Urinary bladder (tissue), 3 donors: ENCODE measurements at regions not wholly inside any gene's neighbourhood (a gene's known extent, or its start where the extent isn't known, plus 50 kb on each side); places are given as distances from the start of the nearest gene placed in this dataset.
"Not testable (repeated sequence)": the region's sequence is repeated elsewhere in the genome, so short reads cannot be mapped to it uniquely, and the experiment has no call there.

ENCODE experiments used
- DNase-seq: peaks from one replicate; pipeline ENCODE4 v3.0.0-alpha.2; 2015; ENCODE audit errors: extremely low spot score
- H3K27ac ChIP-seq: one replicate; pipeline ENCODE4 v1.5.1; 2013; ENCODE audit warnings: low read depth, mild to moderate bottlenecking, moderate library complexity
- H3K36me3 ChIP-seq: one replicate; pipeline ENCODE4 v1.6.1; 2013; ENCODE audit warnings: mild to moderate bottlenecking, moderate library complexity; ENCODE audit not compliant: insufficient read depth
- H3K4me1 ChIP-seq: one replicate; pipeline ENCODE4 v1.6.1; 2013; ENCODE audit warnings: mild to moderate bottlenecking, moderate library complexity; ENCODE audit not compliant: insufficient read depth
- H3K4me3 ChIP-seq: one replicate; pipeline ENCODE4 v1.5.1; 2013; ENCODE audit warnings: low read depth, low read length
- WGBS: extraction: QIAGEN DNeasy Blood & Tissue Kit; methylation state at CpG from one replicate; pipeline ENCODE4 v1.1.7; 2013; 5-methylcytosine and 5-hydroxymethylcytosine counted together
- donor health status: healthy with polysubstance abuse.
- donor health status: healthy.

DNA sequence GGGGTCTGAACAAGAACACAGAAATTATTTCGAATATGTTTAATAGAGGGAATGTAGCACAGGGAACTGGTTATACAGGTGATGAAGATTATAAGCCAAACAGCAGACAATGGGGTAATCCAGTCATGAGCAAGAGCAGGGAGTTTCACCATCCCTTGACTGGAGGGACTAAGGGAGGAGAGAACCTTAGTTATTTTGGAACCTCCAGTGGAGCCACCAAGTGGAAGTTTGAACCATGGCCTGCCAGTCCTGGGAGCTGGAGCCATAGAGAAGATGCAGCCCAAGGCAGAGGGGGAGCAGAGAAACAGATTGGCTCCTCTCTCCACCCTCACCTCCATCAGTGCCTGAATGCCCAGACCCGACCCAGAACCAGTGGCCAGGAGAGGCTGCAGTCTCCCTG, 264.6 kb upstream of the RASGEF1B start:
- no peak overlapping the region for H3K4me3 ChIP-seq
- H3K36me3 ChIP-seq = no peaks in the 10 kb centered on the region
- whole genome bisulfite sequencing = 93% methylated on average over 2 of the region's 2 CpGs
- no peak for DNase-seq
- no peaks in the 10 kb centered on the region for H3K4me1 ChIP-seq
- no peak overlapping the region for H3K27ac ChIP-seq

GRCh38 chr4:81732980-81733379, 261.3 kb upstream of the RASGEF1B start:
- DNase-seq = no peak
- Histone ChIP-seq H3K4me3 (no peak overlapping the region), H3K36me3 (no peaks in the 10 kb centered on the region), H3K27ac (no peak overlapping the region), H3K4me1 (no peaks in the 10 kb centered on the region)
- WGBS = 93% methylated on average over 1 of the region's 1 CpG

GRCh38 chr4:81724925-81725329, 253.2 kb upstream of the RASGEF1B start:
- no peak for DNase-seq
- 79% methylated on average over 2 of the region's 2 CpGs for WGBS
- H3K4me1 ChIP-seq = no peaks in the 10 kb centered on the region
- H3K4me3 ChIP-seq = no peak overlapping the region
- no peaks in the 10 kb centered on the region for H3K36me3 ChIP-seq
- H3K27ac ChIP-seq = no peak overlapping the region

DNA sequence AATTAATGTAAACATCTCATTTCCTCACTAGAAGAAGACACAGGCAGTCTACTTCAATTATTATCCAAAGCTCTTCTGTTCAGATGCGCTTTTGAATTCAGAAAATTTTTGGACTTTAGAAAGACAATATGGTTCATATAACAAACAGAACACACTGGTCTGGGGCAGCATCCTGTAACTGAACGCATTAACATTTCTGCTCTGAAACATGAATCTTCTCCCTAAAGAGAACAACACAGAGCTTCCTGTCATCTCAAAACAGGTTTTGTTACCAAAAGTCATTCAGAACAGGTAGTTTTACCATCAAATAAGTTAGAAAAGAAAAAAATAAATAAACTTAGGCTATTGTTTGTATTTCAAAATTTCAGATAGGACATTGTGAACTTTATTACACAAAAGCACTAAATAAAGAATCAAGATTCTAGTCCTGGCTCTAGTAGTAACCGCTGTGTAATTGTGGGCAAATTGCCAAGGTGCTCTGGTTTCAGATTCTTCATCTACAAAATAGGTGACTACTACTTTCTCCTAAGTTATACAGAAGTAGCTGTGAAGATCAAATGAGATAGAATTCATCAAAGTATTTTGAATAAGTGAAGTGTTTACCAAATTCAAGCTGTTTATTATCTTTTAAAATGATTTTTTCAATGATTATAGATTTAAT, 252.3 kb upstream of the RASGEF1B start:
- WGBS = 36% methylated on average over 3 of the region's 3 CpGs

DNA sequence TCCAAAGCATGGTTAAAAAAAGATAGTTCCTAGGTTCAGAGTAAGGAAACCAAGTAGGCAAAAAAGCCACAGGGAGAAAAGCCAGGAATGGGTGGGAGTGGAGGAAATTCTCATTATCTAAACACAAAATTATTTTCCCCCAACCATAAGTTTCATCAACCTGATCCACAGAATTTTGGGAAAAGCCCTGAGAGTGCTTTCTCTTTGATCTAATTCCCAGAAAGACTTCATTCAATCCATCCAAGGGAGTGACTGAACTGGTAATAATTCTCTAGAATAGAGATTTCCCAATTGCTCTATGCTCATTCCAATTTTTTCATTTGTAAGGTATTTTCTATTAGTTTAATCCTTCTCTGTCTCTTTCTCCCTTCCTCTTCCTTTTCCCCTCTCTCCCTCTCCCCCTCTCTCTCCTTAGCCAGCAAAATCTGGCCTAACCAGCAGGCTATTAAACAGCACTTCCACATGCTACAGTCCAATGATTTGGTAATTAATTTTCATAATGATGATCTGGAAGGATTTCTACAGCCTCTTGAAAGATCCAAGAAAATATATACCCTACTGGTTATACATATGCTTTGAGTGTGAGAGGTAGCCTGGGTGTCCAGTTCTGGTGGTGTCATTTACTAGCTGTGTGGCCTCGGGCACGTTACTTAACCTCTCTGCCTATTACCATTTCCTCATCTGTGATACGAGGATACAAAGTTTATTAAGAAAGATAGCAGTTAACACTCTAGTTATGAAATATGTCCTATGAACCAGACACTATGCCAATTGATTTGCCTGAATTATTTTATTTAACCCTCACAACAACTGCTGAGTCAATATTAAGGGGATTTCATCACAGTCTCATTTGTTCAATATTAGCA, 251.5 kb upstream of the RASGEF1B start:
- 79% methylated on average over 3 of the region's 3 CpGs for WGBS
- no peak for DNase-seq

More for the DNA sequence above, 252.3 kb upstream of the RASGEF1B start:
- Histone ChIP-seq H3K4me1 (no peaks in the 10 kb centered on the region), H3K27ac (no peak overlapping the region), H3K4me3 (no peak overlapping the region), H3K36me3 (no peaks in the 10 kb centered on the region)
- DNase-seq = no peak

DNA sequence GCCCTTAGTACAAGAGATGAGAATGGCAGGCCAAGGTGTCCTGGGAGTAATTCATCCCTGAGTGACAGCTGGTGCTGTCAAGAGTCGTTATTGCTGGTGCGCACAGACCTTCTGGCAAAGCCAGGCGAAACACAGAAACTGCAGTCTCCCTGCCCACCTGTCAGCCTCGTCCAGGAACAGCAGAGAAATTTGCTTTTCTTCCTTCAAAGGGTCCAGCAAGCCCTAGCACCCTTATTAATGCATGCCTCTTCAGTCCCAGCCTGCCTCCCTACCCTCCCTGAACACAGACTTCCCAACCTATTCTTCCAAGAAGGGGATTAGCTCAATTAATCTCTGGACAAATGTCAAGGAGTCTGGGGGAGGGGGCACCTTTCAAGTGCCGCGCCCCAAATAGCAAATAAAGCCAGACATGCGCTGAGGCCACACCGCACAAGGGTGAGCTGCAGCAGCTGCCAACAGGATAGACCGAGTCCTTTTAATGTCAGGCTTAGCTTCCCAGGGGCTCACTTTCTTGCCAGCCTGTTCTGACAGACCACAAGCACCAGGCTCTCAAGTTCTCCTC, 250.7 kb upstream of the RASGEF1B start:
- H3K27ac ChIP-seq = no peak overlapping the region
- no peaks in the 10 kb centered on the region for H3K36me3 ChIP-seq
- no peak overlapping the region for H3K4me3 ChIP-seq
- WGBS = 46% methylated on average over 9 of the region's 9 CpGs
- DNase-seq = no peak
- no peaks in the 10 kb centered on the region for H3K4me1 ChIP-seq

More for the DNA sequence above, 251.5 kb upstream of the RASGEF1B start:
- no peak overlapping the region for H3K4me3 ChIP-seq
- H3K4me1 ChIP-seq = no peaks in the 10 kb centered on the region
- no peak overlapping the region for H3K27ac ChIP-seq
- H3K36me3 ChIP-seq = no peaks in the 10 kb centered on the region

- no peak for DNase-seq
- 74% methylated on average over 5 of the region's 5 CpGs for WGBS
- Histone ChIP-seq H3K27ac (no peak overlapping the region), H3K4me3 (no peak overlapping the region), H3K36me3 (no peaks in the 10 kb centered on the region), H3K4me1 (no peaks in the 10 kb centered on the region)
Measured at GRCh38 chr4:81715757-81716156, 244.1 kb upstream of the RASGEF1B start.

DNA sequence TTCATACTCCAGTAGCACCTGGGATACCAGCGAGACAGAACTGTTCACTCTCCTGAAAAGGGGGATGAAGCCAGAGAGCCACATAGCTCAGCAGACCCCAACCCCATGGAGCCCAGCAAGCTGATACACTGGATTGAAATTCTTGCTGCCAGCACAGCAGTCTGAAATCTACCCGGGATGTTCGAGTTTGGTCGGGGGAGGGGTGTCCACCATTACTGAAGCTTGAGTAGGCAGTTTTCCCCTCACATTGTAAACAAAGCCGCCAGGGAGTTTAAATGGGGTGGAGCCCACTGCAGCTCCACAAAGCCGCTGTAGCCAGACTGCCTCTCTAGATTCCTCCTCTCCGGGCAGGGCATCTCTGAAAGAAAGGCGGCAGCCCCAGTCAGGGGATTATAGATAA, 243.7 kb upstream of the RASGEF1B start:
- H3K27ac ChIP-seq, H3K4me3 ChIP-seq, DNase-seq, H3K4me1 ChIP-seq, H3K36me3 ChIP-seq: not testable (repeated sequence)
- WGBS = 28% methylated on average over 8 of the region's 8 CpGs

DNA sequence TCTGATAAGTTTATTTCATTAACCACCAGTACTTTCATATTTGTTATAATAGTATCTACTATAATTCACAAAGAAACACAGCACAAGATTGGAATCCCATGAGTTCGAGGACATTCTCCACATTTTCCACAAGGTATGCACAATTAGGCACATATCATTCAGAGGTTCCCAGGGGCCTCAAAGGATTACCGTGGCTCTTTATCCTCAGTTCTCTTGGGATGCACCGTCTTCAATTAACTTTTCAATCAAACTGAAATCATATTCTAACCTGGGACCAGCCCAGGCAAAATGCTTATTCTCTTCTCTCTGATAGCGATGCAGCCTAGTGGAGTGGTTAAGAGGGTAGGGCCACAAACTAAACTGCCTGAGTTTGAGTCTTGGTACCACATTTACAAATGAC, 242.6 kb upstream of the RASGEF1B start:
- H3K4me3 ChIP-seq = no peak overlapping the region
- WGBS = 91% methylated on average over 4 of the region's 4 CpGs
- H3K36me3 ChIP-seq = no peaks in the 10 kb centered on the region
- no peak overlapping the region for H3K27ac ChIP-seq
- no peaks in the 10 kb centered on the region for H3K4me1 ChIP-seq
- DNase-seq = no peak

DNA sequence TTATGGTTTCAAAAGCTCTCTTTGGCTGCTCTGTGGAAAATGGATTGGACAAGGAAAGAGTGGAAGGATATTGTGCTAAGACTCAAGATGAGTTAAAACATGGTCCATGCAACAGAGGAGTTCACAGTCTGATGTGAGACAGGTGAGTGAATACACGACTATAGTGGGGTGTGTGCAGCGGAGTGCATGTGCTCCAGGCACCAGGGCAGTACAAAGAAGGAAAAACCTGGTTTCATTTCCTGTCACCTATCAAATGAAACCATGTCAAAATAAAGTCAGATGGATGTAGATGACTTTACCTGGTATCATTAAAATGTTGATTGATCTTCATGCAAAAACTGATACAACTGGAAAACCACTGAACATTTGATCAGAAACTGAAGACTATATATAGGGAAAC, 241.0 kb upstream of the RASGEF1B start:
- DNase-seq = no peak
- H3K4me3 ChIP-seq = no peak overlapping the region
- WGBS = 89% methylated on average over 2 of the region's 2 CpGs
- no peak overlapping the region for H3K27ac ChIP-seq
- no peaks in the 10 kb centered on the region for H3K4me1 ChIP-seq
- no peaks in the 10 kb centered on the region for H3K36me3 ChIP-seq

DNA sequence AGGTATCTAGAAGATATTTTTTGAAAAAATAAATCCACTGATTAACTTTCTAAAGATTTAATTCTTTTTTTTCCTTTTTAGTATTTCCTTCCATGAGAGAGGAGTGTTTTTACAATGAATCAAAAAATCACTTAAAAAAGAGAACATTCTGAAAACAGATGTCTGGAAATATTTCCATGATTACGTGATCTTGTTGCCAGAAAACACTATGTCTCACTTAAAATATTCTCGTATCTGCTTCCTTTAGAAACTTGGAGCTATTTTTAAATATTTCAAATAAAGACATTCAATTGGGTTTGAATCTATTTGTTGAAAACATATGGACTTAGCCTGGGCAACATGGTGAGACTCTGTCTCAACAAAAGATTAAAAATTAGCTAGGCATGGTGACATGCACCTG, 232.8 kb upstream of the RASGEF1B start:
- DNase-seq = no peak
- no peaks in the 10 kb centered on the region for H3K36me3 ChIP-seq
- WGBS = 55% methylated on average over 2 of the region's 2 CpGs
- H3K27ac ChIP-seq = no peak overlapping the region
- H3K4me3 ChIP-seq = no peak overlapping the region
- no peaks in the 10 kb centered on the region for H3K4me1 ChIP-seq

GRCh38 chr4:81700189-81700588, 228.5 kb upstream of the RASGEF1B start:
- Histone ChIP-seq H3K27ac (no peak overlapping the region), H3K36me3 (no peaks in the 10 kb centered on the region), H3K4me1 (no peaks in the 10 kb centered on the region), H3K4me3 (no peak overlapping the region)
- WGBS = 75% methylated on average over 4 of the region's 4 CpGs
- DNase-seq = no peak

DNA sequence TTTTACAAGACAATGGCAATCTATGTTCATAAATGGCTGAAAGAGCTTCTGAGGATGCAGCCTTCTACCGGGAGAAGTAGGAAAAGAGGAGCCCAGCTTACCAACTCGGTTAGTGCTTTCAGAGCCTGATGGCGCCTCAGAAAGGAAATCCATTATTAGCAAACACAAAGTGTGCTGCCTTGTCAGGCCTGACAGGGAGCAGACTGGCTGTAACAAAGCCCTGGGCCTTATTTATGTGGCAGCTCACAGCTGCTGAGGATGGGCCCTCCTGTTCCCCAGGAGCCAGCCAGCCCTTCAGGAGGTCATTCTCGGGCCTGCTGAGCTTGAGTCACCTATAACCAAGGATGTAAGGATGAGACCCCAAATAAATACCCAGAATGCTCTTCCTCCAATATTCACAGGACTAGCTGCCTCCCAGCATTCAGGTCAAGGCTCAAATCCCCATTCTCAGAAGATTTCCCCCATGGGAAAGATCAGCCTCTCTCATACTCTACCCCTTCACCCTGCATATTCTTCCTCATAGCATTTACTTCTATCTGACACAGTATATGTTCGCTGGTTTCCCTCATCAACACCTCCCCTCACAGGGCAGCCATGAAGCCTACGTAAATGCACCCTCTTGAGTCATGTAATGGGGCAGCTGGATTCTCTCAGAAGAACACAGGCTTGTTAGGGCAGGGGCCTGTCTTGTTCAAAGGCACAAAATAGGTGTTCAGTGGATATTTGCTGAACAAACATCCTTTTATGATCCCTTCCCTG, 227.0 kb upstream of the RASGEF1B start:
- no peak overlapping the region for H3K27ac ChIP-seq
- H3K36me3 ChIP-seq = no peaks in the 10 kb centered on the region
- WGBS = 67% methylated on average over 6 of the region's 6 CpGs
- no peak overlapping the region for H3K4me3 ChIP-seq
- no peaks in the 10 kb centered on the region for H3K4me1 ChIP-seq
- no peak for DNase-seq
